GM12891 (cell line): ENCODE measurements at regions not wholly inside any gene's neighbourhood (a gene's known extent, or its start where the extent isn't known, plus 50 kb on each side); places are given as distances from the start of the nearest gene placed in this dataset.

ENCODE experiments used
- POLR2A ChIP-seq: IDR thresholded peaks from 2 replicates; pipeline ENCODE4 v1.6.1; 2011; ENCODE audit warnings: low read depth, low read length, control low read depth
- POLR2AphosphoS5 ChIP-seq: IDR thresholded peaks from 2 replicates; pipeline ENCODE4 v1.6.1; 2011; ENCODE audit warnings: low read depth, low read length, control low read depth
- POU2F2 ChIP-seq: IDR thresholded peaks from 2 replicates; pipeline ENCODE4 v1.6.1; 2011; ENCODE audit warnings: low read depth, mild to moderate bottlenecking, control low read depth, low read length, moderate library complexity
- TAF1 ChIP-seq: IDR thresholded peaks from 2 replicates; pipeline ENCODE4 v1.6.1; 2011; ENCODE audit warnings: low read depth, low read length, control low read depth

GRCh38 chr6:50899306-50899870, 80.7 kb downstream of the TFAP2B start:
- TF ChIP-seq POLR2AphosphoS5 (no peak), POLR2A (no peak), TAF1 (no peak), POU2F2 (no peak)
